ENCODE measurements at regions not wholly inside any gene's neighbourhood (a gene's known extent, or its start where the extent isn't known, plus 50 kb on each side); places are given as distances from the start of the nearest gene placed in this dataset.

DNA sequence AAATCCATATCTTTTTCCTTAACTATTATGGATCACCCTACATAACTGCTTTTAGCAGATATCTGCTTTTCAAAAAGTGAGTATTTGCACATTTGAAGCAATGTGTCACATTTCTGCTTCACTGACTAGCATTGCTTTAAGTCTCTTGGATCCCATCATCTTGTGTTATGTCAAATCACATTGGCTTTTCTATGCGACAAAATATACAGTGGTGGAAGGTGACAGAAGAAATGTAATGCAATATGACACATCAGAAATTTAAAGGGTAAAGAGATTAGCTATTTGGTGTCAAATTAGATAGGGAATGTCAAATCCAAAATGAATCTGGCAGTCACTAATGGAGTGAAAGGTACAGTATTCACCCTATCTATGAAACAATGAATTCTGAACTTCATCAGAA, 1282.1 kb upstream of the PCDH20 start:
- intact Hi-C loops (cut with micrococcal nuclease) (no loop called here), dilution Hi-C loops (cut with MboI; ENCODE audit: extremely low pct_ligation_motif_present, low sequenced_read_pairs) (no loop called here)

More for the DNA sequence above, 1282.1 kb upstream of the PCDH20 start:
- no TSS peak for BruUV-seq (replicated peaks)
- H3K9me3 ChIP-seq (replicated peaks; ENCODE audit: control insufficient read depth, insufficient read depth, low read length), result peaks cover 1% of the 10 kb centered on the region
- no peak overlapping the region for H3K4me3 ChIP-seq (replicated peaks in 1 of 3; ENCODE audit: insufficient read depth in 1 of 3, low read depth in 1 of 3, low read length in 3 of 3)
- H2AFZ ChIP-seq (ENCODE audit: low read depth, low read length), result no peak overlapping the region
- TF ChIP-seq POLR2AphosphoS5 (IDR thresholded peaks at IDR 0.05; ENCODE audit: insufficient read depth, low read depth, low read length) (no peak), POLR2A (IDR thresholded peaks at IDR 0.05; ENCODE audit: low read depth, low read length) (no peak), MYC (IDR thresholded peaks at IDR 0.05; ENCODE audit: low read depth, low read length) (no peak), FOS (IDR thresholded peaks at IDR 0.05; ENCODE audit: borderline replicate concordance, insufficient read depth, low read length) (no peak), EZH2 (IDR thresholded peaks at IDR 0.05; ENCODE audit: borderline replicate concordance, low read depth, low read length, severe bottlenecking) (no peak), GATA2 (IDR thresholded peaks at IDR 0.05; ENCODE audit: insufficient read depth, insufficient read length, low read depth, low read length) (no peak), JUN (IDR thresholded peaks at IDR 0.05; ENCODE audit: borderline replicate concordance, insufficient read depth, insufficient read length, low read depth) (no peak), MAX (IDR thresholded peaks at IDR 0.05; ENCODE audit: insufficient read depth, insufficient read length) (no peak)
- TF ChIP-seq, protein P1, sequence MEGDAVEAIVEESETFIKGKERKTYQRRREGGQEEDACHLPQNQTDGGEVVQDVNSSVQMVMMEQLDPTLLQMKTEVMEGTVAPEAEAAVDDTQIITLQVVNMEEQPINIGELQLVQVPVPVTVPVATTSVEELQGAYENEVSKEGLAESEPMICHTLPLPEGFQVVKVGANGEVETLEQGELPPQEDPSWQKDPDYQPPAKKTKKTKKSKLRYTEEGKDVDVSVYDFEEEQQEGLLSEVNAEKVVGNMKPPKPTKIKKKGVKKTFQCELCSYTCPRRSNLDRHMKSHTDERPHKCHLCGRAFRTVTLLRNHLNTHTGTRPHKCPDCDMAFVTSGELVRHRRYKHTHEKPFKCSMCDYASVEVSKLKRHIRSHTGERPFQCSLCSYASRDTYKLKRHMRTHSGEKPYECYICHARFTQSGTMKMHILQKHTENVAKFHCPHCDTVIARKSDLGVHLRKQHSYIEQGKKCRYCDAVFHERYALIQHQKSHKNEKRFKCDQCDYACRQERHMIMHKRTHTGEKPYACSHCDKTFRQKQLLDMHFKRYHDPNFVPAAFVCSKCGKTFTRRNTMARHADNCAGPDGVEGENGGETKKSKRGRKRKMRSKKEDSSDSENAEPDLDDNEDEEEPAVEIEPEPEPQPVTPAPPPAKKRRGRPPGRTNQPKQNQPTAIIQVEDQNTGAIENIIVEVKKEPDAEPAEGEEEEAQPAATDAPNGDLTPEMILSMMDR (IDR thresholded peaks at IDR 0.05; ENCODE audit: extremely low read depth in 1 of 2, insufficient read depth in 1 of 2, low read depth in 1 of 2, low read length in 2 of 2), result no peak
- H4K20me1 ChIP-seq (replicated peaks; ENCODE audit: control insufficient read depth, extremely low read depth, insufficient read depth, low read length), result no peaks in the 10 kb centered on the region
- ChIA-PET CTCF (no interaction called here), POLR2A (no interaction called here)
- FAIRE-seq (no peak), DNase-seq (ENCODE audit: low read depth, low spot score) (no peak)
- H3K36me3 ChIP-seq (ENCODE audit: control insufficient read depth in 2 of 2, extremely low read depth in 1 of 2, insufficient read depth in 2 of 2, low read length in 2 of 2), result no peaks in the 10 kb centered on the region
- H3K4me2 ChIP-seq (ENCODE audit: insufficient read depth, low read length), result no peak overlapping the region
- H3K9me1 ChIP-seq (replicated peaks; ENCODE audit: control insufficient read depth, extremely low read depth, insufficient read depth, low read length), result peaks cover 3% of the 10 kb centered on the region
- no peaks in the 10 kb centered on the region for H3K79me2 ChIP-seq (ENCODE audit: control insufficient read depth, insufficient read depth, low read length)
- no peak overlapping the region for H3K9ac ChIP-seq (replicated peaks; ENCODE audit: extremely low read depth, insufficient read depth, low read length)
- H3K4me1 ChIP-seq (ENCODE audit: control insufficient read depth, extremely low read depth, insufficient read depth, low read length), result no peaks in the 10 kb centered on the region
- no peaks in the 10 kb centered on the region for H3K27me3 ChIP-seq (ENCODE audit: control insufficient read depth in 2 of 2, insufficient read depth in 2 of 2, low read length in 2 of 2)
- H3K27ac ChIP-seq (ENCODE audit: insufficient read depth, low read depth, low read length), result no peak overlapping the region

All from endothelial cell of umbilical vein (primary cell).